GM18873 (cell line): ENCODE measurements at regions not wholly inside any gene's neighbourhood (a gene's known extent, or its start where the extent isn't known, plus 50 kb on each side); places are given as distances from the start of the nearest gene placed in this dataset.

ENCODE experiments used
- ATAC-seq: cut with Tn5 transposase; IDR thresholded peaks from one replicate; pipeline ENCODE4 v1.9.1; 2021; ENCODE audit warnings: mild to moderate bottlenecking, moderate library complexity, moderate number of reproducible peaks; ENCODE audit not compliant: unreplicated experiment, low FRiP score

GRCh38 chr6:14250573-14250972 lies 133.0 kb downstream of the CD83 start:
- ATAC-seq, result no peak

- ATAC-seq, result no peak
Observed at GRCh38 chr6:14252271-14252850, 134.8 kb downstream of the CD83 start.

- peak; percentile 92 for ATAC-seq
Observed at GRCh38 chr6:14254505-14254904, 136.9 kb downstream of the CD83 start.

- ATAC-seq, result no peak
Observed at GRCh38 chr6:14255916-14256315, 138.3 kb downstream of the CD83 start.

GRCh38 chr6:14258117-14258516 lies 140.5 kb downstream of the CD83 start:
- no peak for ATAC-seq

GRCh38 chr6:14258695-14259593 lies 141.4 kb downstream of the CD83 start:
- no peak for ATAC-seq

- ATAC-seq, result no peak
Observed at GRCh38 chr6:14259594-14260152, 142.1 kb downstream of the CD83 start.

- no peak for ATAC-seq
Observed at GRCh38 chr6:14260839-14261238, 143.3 kb downstream of the CD83 start.

GRCh38 chr6:14263881-14264424 lies 146.4 kb downstream of the CD83 start:
- no peak for ATAC-seq

- no peak for ATAC-seq
Observed at GRCh38 chr6:14265049-14266021, 147.8 kb downstream of the CD83 start.

GRCh38 chr6:14266266-14266665 lies 148.7 kb downstream of the CD83 start:
- ATAC-seq, result no peak

- no peak for ATAC-seq
Observed at GRCh38 chr6:14267885-14268660, 150.5 kb downstream of the CD83 start.

GRCh38 chr6:14269436-14269835 lies 151.9 kb downstream of the CD83 start:
- no peak for ATAC-seq

GRCh38 chr6:14270142-14270893 lies 152.7 kb downstream of the CD83 start:
- ATAC-seq, result no peak

- no peak for ATAC-seq
Observed at GRCh38 chr6:14270925-14271788, 153.6 kb downstream of the CD83 start.

GRCh38 chr6:14271789-14272736 lies 154.5 kb downstream of the CD83 start:
- ATAC-seq, result no peak

GRCh38 chr6:14272737-14273085 lies 155.1 kb downstream of the CD83 start:
- no peak for ATAC-seq
